ENCODE measurements at regions not wholly inside any gene's neighbourhood (a gene's known extent, or its start where the extent isn't known, plus 50 kb on each side); places are given as distances from the start of the nearest gene placed in this dataset.

- Histone ChIP-seq H3K4me1 (ENCODE audit: control insufficient read depth in 5 of 5, insufficient read depth in 5 of 5, low read length in 5 of 5) (no peaks in the 10 kb centered on the region), H3K27ac (ENCODE audit: low read depth, low read length) (no peak overlapping the region), H3K4me3 (ENCODE audit: low read depth in 1 of 5, low read length in 5 of 5) (no peak overlapping the region), H3K9me3 (ENCODE audit: control insufficient read depth in 5 of 5, low read length in 5 of 5) (no peaks in the 10 kb centered on the region), H3K9ac (ENCODE audit: low read length in 5 of 5) (no peak overlapping the region), H3K36me3 (ENCODE audit: control insufficient read depth in 5 of 5, insufficient read depth in 5 of 5, low read length in 5 of 5) (no peaks in the 10 kb centered on the region), H3K27me3 (ENCODE audit: control insufficient read depth in 5 of 5, insufficient read depth in 4 of 5, low read length in 5 of 5) (no peaks in the 10 kb centered on the region)
These were observed 362.3 kb upstream of the KIRREL3 start for GRCh38 chr11:127362754-127363308.

DNA sequence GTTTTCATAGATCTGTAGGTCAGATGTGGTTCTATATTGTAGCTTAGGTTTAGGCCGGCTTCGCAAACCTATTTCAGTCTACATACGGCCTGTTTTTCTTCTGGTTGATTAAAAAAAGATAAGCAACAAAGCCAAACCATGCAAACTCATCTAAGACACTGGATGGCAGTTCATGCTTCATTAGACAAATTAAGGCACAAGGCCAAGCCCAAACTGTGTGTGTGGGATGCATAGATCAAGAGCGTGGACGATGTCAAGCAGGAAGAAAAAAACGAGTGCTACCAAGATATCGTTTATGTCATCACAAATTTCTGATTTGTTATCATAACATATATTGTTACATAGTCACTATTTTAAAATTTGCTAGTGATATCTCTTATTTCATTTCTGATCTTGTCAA lies 357.6 kb upstream of the KIRREL3 start:
- H3K4me3 ChIP-seq (ENCODE audit: low read depth in 1 of 5, low read length in 5 of 5) = no peak overlapping the region
- H3K27me3 ChIP-seq (ENCODE audit: control insufficient read depth in 5 of 5, insufficient read depth in 4 of 5, low read length in 5 of 5) = no peaks in the 10 kb centered on the region
- H3K27ac ChIP-seq (ENCODE audit: low read depth, low read length) = no peak overlapping the region
- no peaks in the 10 kb centered on the region for H3K4me1 ChIP-seq (ENCODE audit: control insufficient read depth in 5 of 5, insufficient read depth in 5 of 5, low read length in 5 of 5)
- no peaks in the 10 kb centered on the region for H3K36me3 ChIP-seq (ENCODE audit: control insufficient read depth in 5 of 5, insufficient read depth in 5 of 5, low read length in 5 of 5)
- no peak overlapping the region for H3K9ac ChIP-seq (ENCODE audit: low read length in 5 of 5)
- no peaks in the 10 kb centered on the region for H3K9me3 ChIP-seq (ENCODE audit: control insufficient read depth in 5 of 5, low read length in 5 of 5)

- Histone ChIP-seq H3K27ac (ENCODE audit: low read depth, low read length) (no peak overlapping the region), H3K9me3 (ENCODE audit: control insufficient read depth in 5 of 5, low read length in 5 of 5) (peaks cover 0 to 5% (median 0%) of the 10 kb centered on the region in 5 donors), H3K27me3 (ENCODE audit: control insufficient read depth in 5 of 5, insufficient read depth in 4 of 5, low read length in 5 of 5) (no peaks in the 10 kb centered on the region), H3K36me3 (ENCODE audit: control insufficient read depth in 5 of 5, insufficient read depth in 5 of 5, low read length in 5 of 5) (no peaks in the 10 kb centered on the region), H3K4me1 (ENCODE audit: control insufficient read depth in 5 of 5, insufficient read depth in 5 of 5, low read length in 5 of 5) (no peaks in the 10 kb centered on the region), H3K9ac (ENCODE audit: low read length in 5 of 5) (no peak overlapping the region), H3K4me3 (ENCODE audit: low read depth in 1 of 5, low read length in 5 of 5) (no peak overlapping the region)
These were observed 349.9 kb upstream of the KIRREL3 start for GRCh38 chr11:127350476-127350875.

GRCh38 chr11:127345819-127346459 lies 345.4 kb upstream of the KIRREL3 start:
- no peak overlapping the region for H3K4me3 ChIP-seq (ENCODE audit: low read depth in 1 of 5, low read length in 5 of 5)
- no peaks in the 10 kb centered on the region for H3K4me1 ChIP-seq (ENCODE audit: control insufficient read depth in 5 of 5, insufficient read depth in 5 of 5, low read length in 5 of 5)
- H3K36me3 ChIP-seq (ENCODE audit: control insufficient read depth in 5 of 5, insufficient read depth in 5 of 5, low read length in 5 of 5) = no peaks in the 10 kb centered on the region
- H3K9me3 ChIP-seq (ENCODE audit: control insufficient read depth in 5 of 5, low read length in 5 of 5) = peaks cover 0 to 5% (median 0%) of the 10 kb centered on the region in 5 donors
- H3K9ac ChIP-seq (ENCODE audit: low read length in 5 of 5) = no peak overlapping the region
- no peak overlapping the region for H3K27ac ChIP-seq (ENCODE audit: low read depth, low read length)
- no peaks in the 10 kb centered on the region for H3K27me3 ChIP-seq (ENCODE audit: control insufficient read depth in 5 of 5, insufficient read depth in 4 of 5, low read length in 5 of 5)

DNA sequence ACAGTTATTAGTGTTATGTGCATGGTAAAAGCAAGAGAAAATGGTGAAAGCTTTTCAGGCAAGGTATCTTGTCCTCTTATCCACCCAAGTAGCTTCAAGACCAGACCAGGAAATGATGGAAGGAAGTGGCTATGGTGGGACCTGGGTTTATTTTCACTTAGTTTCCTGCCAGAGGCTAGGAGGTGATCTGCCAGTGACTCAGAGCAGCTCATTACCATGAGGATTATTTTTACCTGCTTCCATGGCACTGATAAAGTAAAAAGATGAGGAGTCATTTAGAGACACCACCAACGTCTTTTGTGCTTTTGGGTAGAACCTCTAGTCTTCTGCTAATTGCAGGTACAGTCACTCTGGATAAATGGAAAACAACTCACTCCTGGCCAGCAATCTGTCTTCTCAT lies 339.9 kb upstream of the KIRREL3 start:
- peaks cover 0 to 3% (median 0%) of the 10 kb centered on the region in 5 donors for H3K27me3 ChIP-seq (ENCODE audit: control insufficient read depth in 5 of 5, insufficient read depth in 4 of 5, low read length in 5 of 5)
- H3K9me3 ChIP-seq (ENCODE audit: control insufficient read depth in 5 of 5, low read length in 5 of 5) = no peaks in the 10 kb centered on the region
- no peak overlapping the region for H3K4me3 ChIP-seq (ENCODE audit: low read depth in 1 of 5, low read length in 5 of 5)
- H3K4me1 ChIP-seq (ENCODE audit: control insufficient read depth in 5 of 5, insufficient read depth in 5 of 5, low read length in 5 of 5) = no peaks in the 10 kb centered on the region
- no peak overlapping the region for H3K27ac ChIP-seq (ENCODE audit: low read depth, low read length)
- no peak overlapping the region for H3K9ac ChIP-seq (ENCODE audit: low read length in 5 of 5)
- H3K36me3 ChIP-seq (ENCODE audit: control insufficient read depth in 5 of 5, insufficient read depth in 5 of 5, low read length in 5 of 5) = no peaks in the 10 kb centered on the region

DNA sequence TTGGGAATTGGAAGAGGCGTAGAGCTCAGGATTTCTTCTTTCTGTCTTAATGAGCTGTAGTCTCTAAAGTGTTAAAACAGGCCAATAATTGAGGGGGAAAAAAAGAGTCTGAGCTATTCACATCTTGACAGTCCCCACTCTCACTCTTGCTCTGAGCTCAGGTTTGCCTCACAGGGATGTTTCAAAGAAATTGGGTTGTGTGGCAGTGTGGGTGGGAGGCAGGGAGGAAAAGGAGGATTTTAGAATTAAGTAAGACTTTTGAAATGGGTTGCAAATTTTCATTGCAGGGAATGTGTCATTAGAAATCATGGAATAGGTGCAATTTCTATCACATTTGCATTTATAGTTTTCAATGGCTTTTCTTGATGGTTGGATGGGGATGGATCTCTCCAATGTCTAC lies 338.8 kb upstream of the KIRREL3 start:
- H3K27me3 ChIP-seq (ENCODE audit: control insufficient read depth in 5 of 5, insufficient read depth in 4 of 5, low read length in 5 of 5) = peaks cover 0 to 3% (median 0%) of the 10 kb centered on the region in 5 donors
- H3K27ac ChIP-seq (ENCODE audit: low read depth, low read length) = no peak overlapping the region
- H3K4me3 ChIP-seq (ENCODE audit: low read depth in 1 of 5, low read length in 5 of 5) = no peak overlapping the region
- no peaks in the 10 kb centered on the region for H3K4me1 ChIP-seq (ENCODE audit: control insufficient read depth in 5 of 5, insufficient read depth in 5 of 5, low read length in 5 of 5)
- no peaks in the 10 kb centered on the region for H3K36me3 ChIP-seq (ENCODE audit: control insufficient read depth in 5 of 5, insufficient read depth in 5 of 5, low read length in 5 of 5)
- no peak overlapping the region for H3K9ac ChIP-seq (ENCODE audit: low read length in 5 of 5)
- H3K9me3 ChIP-seq (ENCODE audit: control insufficient read depth in 5 of 5, low read length in 5 of 5) = no peaks in the 10 kb centered on the region

GRCh38 chr11:127338380-127339259 lies 338.1 kb upstream of the KIRREL3 start:
- H3K4me3 ChIP-seq (ENCODE audit: low read depth in 1 of 5, low read length in 5 of 5) = no peak overlapping the region
- no peak overlapping the region for H3K9ac ChIP-seq (ENCODE audit: low read length in 5 of 5)
- no peak overlapping the region for H3K27ac ChIP-seq (ENCODE audit: low read depth, low read length)
- H3K4me1 ChIP-seq (ENCODE audit: control insufficient read depth in 5 of 5, insufficient read depth in 5 of 5, low read length in 5 of 5) = no peaks in the 10 kb centered on the region
- no peaks in the 10 kb centered on the region for H3K36me3 ChIP-seq (ENCODE audit: control insufficient read depth in 5 of 5, insufficient read depth in 5 of 5, low read length in 5 of 5)
- peaks cover 0 to 3% (median 0%) of the 10 kb centered on the region in 5 donors for H3K27me3 ChIP-seq (ENCODE audit: control insufficient read depth in 5 of 5, insufficient read depth in 4 of 5, low read length in 5 of 5)
- no peaks in the 10 kb centered on the region for H3K9me3 ChIP-seq (ENCODE audit: control insufficient read depth in 5 of 5, low read length in 5 of 5)

DNA sequence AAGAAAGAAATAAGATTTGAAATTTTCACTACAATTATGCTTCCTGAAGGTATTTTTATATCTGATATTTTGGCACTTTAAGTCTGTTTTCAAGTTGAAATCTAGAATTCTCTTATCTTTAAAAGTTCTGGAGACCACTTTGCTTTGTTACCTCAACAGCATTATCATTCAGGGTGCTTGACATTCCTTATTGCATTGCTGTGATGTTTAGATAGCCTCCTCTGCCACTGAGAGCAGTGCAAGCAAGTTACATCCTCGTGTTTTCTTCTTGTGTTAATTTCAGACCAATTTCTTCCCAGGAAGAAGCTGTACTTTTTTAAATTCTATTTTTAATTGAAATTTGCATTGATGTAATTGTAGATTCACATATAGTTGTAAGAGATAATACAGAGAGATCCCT lies 333.9 kb upstream of the KIRREL3 start:
- Histone ChIP-seq H3K36me3 (ENCODE audit: control insufficient read depth in 5 of 5, insufficient read depth in 5 of 5, low read length in 5 of 5) (no peaks in the 10 kb centered on the region), H3K4me3 (ENCODE audit: low read depth in 1 of 5, low read length in 5 of 5) (no peak overlapping the region), H3K9ac (ENCODE audit: low read length in 5 of 5) (no peak overlapping the region), H3K9me3 (ENCODE audit: control insufficient read depth in 5 of 5, low read length in 5 of 5) (peaks cover 2 to 8% (median 4%) of the 10 kb centered on the region in 5 donors), H3K4me1 (ENCODE audit: control insufficient read depth in 5 of 5, insufficient read depth in 5 of 5, low read length in 5 of 5) (no peaks in the 10 kb centered on the region), H3K27me3 (ENCODE audit: control insufficient read depth in 5 of 5, insufficient read depth in 4 of 5, low read length in 5 of 5) (peaks cover 0 to 3% (median 0%) of the 10 kb centered on the region in 5 donors), H3K27ac (ENCODE audit: low read depth, low read length) (no peak overlapping the region)

DNA sequence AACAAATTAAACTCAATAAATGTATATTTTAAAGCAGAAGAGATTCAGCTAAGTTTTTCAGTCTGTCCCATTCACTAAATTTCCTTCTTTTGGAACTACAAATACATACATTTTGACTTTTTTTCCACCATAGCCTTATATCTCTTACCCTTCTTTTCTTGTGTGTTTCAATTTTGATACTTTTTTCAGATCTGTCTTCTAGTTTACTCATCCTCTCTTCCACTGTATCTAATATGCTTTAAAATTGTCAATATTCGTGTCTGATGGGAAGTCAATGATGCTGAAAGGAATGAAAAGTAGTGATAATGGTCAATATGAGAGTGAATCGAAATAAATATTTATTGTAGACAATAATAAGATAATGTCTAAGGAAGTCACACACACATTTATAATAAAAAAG lies 332.3 kb upstream of the KIRREL3 start:
- Histone ChIP-seq H3K27me3 (ENCODE audit: control insufficient read depth in 5 of 5, insufficient read depth in 4 of 5, low read length in 5 of 5) (no peaks in the 10 kb centered on the region), H3K9ac (ENCODE audit: low read length in 5 of 5) (no peak overlapping the region), H3K36me3 (ENCODE audit: control insufficient read depth in 5 of 5, insufficient read depth in 5 of 5, low read length in 5 of 5) (no peaks in the 10 kb centered on the region), H3K27ac (ENCODE audit: low read depth, low read length) (no peak overlapping the region), H3K4me3 (ENCODE audit: low read depth in 1 of 5, low read length in 5 of 5) (no peak overlapping the region), H3K4me1 (ENCODE audit: control insufficient read depth in 5 of 5, insufficient read depth in 5 of 5, low read length in 5 of 5) (no peaks in the 10 kb centered on the region), H3K9me3 (ENCODE audit: control insufficient read depth in 5 of 5, low read length in 5 of 5) (peaks cover 2 to 8% (median 4%) of the 10 kb centered on the region in 5 donors)

- Histone ChIP-seq H3K27me3 (ENCODE audit: control insufficient read depth in 5 of 5, insufficient read depth in 4 of 5, low read length in 5 of 5) (no peaks in the 10 kb centered on the region), H3K9ac (ENCODE audit: low read length in 5 of 5) (no peak overlapping the region), H3K9me3 (ENCODE audit: control insufficient read depth in 5 of 5, low read length in 5 of 5) (peaks cover 2 to 8% (median 4%) of the 10 kb centered on the region in 5 donors), H3K4me3 (ENCODE audit: low read depth in 1 of 5, low read length in 5 of 5) (no peak overlapping the region), H3K4me1 (ENCODE audit: control insufficient read depth in 5 of 5, insufficient read depth in 5 of 5, low read length in 5 of 5) (no peaks in the 10 kb centered on the region), H3K36me3 (ENCODE audit: control insufficient read depth in 5 of 5, insufficient read depth in 5 of 5, low read length in 5 of 5) (no peaks in the 10 kb centered on the region), H3K27ac (ENCODE audit: low read depth, low read length) (no peak overlapping the region)
These were observed 329.5 kb upstream of the KIRREL3 start for GRCh38 chr11:127330044-127330443.
